ENCODE measurements at regions not wholly inside any gene's neighbourhood (a gene's known extent, or its start where the extent isn't known, plus 50 kb on each side); places are given as distances from the start of the nearest gene placed in this dataset.

DNA sequence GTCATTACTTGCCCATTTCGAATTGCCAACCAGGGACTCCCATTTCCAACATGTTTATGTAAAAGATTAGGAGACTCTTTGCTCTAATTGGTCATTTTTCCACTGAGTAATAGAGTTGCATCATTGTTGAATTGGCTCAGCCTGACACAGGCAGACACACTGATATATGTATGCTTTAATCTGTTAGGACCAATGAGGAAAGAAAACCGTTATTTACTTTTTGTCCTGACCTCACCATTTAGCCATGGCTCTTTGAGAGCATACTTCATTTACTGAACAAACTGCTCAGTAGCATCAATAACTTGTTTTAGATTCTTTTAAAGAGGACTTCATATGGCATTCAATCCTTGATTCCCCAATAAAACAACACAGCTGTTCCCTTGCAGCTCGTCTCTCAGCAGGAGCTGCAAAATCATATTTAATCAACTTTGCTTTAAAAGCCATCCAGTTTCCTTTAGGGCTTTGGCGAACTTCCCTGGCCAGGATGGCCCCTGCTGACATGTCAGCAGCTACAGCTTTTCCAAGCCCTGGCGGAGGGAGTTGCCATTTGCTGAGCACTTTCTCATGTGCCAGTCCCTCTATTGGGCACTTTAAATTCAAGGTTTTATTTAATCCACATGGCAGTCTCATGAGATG lies 251.5 kb upstream of the TNC start:
- DNase-seq, result peak; percentile 74

DNA sequence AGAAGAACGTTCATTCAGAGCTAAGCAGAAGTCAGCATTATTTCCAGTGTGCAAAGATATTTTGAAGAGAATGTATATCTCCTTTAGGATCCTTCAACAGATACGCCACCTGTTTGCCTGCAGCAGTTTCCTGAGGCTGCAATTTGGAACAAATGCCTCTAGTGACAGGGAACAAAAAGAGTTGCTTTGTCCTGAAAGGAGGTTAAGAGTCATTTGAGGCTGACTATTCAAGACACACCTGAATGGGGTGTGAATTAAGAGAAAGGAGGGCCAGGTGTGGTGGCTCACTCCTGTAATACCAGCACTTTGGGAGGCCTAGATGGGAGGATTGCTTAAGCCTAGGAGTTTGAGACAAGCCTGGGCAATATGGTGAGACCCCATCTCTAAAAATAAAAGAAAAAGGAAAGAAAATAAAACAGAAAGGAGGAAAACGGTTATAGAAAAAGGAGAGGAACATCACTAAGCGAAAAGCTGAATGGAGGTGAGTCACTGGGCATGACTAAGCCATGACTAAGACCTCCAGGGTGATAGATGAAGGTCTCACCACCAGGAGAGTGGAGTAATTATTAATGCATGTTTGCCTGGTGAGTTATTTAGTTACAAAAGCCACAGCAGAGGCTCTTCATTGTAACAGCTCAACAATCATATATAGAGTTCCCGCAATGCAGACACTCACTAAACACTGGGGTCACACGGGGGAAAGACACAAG lies 255.2 kb upstream of the TNC start:
- no peak for DNase-seq

DNA sequence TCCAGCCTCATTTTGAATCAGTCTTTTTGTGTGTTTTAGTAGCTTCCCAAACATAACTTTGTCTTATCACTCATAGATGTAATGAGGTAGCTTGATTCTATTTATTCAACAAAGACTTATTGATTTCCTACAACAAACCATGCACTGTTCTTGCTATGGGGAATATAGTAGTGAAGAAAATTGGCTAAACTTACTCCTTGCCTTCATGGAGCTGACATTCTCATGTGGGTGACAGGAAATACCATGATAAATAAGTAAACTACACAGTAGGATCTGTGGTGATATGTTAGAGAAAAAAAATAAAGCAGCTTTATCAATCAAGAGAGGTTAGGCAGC lies 255.7 kb upstream of the TNC start:
- no peak for DNase-seq

DNA sequence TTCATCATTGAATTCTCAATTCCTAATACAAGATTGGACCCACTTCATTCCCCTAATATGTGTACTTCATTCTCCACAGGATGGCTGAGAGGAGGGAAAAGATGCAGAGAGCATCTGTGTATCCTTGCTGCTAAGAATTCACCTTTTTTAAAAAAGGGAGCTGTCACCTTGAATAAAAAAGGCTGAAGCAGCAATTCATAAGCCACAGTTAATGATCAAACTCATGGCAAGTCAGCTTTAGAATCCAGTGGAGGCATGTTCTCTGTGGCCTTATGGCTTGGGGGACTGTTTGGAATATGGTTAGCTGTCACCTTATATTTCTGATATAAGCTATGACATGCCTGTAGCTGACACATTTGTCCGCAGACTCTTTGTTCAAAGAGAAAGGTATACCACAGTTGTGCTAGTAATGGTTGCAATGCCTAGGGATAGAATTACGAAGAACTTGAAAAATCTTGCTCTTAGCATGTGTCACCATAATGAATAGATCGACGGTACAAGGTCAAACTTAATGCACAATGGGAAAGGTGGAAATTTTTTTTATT lies 256.8 kb upstream of the TNC start:
- no peak for DNase-seq

DNA sequence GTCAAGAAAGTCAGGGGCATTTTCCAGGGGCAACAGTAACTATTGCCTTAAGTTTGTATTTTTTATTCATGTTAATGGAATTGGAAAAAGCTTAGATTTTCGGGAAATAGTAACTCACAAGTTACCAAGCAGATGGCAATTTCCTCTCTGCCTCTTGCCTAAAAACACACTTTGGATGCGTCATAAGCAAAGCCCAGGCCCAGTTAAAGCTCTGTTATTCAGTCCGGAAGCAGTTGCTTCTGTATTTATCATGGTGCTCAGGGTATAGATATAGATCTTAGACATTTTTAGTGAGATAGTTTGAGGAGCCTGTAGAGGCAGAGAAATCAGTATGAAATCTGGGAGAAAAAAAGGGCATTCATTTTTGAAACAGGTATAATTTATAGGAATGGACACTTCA lies 260.3 kb upstream of the TNC start:
- DNase-seq, result no peak

DNA sequence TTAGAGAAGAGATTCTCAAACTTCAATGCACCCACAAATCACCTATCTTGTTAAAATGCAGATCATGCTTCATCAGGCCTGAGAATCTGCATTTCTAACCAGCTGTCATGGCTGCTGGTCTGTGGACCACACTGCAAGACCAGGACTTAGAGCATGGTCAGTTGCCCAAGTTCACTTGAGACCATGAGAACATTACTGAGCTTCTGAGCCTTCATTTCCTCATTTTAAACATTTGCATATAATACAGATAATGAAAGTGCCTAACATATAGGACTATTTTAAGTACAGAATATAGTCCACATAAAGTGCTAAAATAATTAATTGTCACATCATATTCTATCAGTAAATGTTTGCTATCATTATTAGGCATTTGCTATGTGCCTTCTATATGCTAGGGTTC lies 260.8 kb upstream of the TNC start:
- no peak for DNase-seq

DNA sequence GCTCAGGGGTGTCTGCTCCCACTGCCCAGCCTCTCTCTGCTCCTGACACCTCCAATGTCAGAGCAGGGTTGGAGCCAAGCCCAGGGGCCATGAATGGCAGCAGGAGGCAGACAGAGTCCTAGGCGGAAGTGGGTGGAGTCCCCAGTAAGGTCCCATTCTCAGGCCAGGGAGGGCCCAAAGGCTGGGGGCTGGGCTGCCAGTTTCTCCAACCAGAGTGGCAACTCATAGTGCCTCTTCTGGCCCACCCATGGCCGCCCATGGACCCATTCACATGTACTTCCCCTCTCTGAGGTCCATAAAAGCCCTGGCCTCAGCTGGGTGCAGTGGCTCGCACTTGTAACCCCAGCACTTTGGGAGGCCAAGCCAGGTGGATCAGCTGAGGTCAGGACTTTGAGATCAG lies 261.8 kb upstream of the TNC start:
- DNase-seq, result no peak

DNA sequence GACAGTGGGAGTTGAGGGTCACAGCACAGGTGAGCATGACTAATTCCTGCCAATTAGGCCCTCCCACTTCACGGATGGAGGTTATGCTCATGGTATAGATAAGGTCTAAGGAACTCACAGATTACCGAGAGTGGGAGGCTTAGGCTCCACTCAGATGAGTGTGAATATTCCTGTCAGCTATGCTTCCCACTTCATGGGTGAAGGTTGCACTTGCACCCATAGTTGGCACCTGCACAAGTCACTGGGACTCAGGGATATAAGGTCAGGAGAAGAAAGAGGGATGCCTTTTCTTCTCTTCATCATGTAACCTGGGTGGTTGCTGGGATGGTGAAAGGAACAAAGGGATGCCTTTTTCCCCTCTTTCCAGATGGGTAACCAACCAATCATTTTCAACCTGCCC lies 264.9 kb upstream of the TNC start:
- DNase-seq, result no peak

DNA sequence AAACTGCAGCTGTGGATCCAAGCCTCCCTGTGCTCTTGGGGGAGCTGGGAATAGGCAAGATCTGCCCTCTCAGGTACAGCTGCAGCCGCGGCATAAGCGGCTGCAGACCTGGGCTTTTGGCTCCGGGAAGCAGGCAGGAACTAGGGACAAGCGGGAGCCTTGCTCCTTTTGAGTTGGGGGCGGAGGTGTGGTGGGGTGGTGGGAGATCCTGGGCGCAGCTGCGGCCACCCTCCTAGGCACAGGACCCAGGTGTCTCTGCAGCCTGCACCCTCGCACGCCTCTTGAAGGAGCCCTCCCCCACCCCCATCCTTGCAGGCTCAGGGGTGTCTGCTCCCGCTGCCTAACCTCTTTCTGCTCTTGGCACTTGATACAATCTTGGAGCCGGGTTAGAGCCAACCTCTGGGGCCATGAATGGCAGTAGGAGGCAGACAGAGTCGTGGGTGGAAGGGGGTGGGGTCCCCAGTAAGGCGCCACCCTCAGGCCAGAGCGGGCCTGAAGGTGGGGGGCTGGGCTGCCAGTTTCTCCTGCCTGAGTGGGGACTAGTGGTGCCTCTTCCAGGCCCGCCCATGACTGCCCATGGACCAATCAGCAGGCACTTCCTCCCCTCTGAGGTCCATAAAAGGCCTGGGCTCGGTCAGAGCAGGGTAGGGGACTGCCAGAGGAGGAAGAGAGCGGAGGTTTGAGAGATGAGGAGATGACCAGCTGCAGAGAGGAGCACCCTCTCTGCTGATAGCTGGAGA lies 267.6 kb upstream of the TNC start:
- DNase-seq, result no peak

DNA sequence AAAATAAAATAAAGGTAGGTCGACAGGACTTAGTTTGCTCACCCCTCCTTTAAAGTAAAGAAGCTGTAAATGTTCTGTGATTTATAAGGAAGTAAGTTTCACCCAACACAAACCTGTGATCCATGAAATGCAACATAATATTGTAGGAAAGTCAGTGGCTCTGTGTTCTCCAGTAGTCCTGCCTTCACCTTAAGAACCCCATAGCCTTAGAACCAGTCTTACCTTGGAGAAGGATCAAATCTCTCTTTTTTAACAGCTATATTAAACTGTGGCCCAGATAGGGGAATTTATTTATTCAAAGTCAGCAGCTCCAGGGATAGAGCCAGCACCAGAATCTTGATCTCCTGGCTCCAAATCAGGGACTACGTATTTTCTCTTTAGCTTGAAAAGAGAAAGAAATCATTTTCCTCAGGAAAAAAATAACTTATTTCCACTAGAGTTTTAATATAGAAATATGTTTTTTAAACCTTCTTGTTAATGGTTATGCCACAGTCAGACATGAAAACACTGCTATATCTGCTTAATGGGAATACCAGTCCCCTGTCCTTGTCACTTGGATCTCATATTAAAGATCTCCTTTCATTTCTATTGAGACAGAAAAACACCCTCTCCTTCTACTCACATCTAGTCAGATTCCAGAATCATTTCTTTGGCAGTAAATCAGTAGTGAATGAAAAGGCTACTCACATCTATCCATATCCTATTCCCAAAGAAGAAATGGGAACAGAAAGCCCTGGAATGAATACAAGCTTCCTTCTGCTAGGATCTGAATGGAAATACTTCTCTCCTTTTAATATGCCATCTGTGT lies 269.2 kb upstream of the TNC start:
- DNase-seq, result no peak

DNA sequence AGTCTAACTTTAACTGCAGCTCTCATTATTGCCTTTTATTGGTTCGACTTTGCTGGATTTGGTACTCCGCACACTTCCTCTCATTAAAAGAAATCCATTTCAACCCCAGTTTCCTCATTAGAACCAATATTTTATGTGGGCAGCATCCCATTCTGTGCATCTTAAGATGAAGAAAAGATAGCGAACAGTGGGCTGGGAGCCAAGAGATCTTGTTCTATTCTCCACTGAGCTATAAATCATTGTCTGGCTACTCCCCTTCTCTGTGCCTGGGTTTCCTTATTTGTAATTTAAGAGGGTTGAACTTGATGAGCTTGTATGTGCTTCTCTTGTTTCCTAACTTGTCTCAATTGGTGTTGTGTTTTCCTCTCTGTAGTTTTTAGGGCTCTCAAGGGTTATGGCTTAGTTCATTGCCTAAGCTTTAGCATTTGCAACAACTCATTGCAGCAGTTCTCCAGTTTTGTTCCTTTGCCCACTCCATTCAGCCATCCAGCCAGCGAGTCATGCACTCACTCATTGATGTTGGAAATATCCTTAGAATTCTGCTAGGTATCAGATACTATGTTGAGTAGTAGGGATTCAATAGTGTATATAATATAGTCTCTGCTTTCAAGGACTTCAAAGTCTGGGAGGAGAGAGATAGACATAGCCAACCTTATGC lies 273.3 kb upstream of the TNC start:
- no peak for DNase-seq

DNA sequence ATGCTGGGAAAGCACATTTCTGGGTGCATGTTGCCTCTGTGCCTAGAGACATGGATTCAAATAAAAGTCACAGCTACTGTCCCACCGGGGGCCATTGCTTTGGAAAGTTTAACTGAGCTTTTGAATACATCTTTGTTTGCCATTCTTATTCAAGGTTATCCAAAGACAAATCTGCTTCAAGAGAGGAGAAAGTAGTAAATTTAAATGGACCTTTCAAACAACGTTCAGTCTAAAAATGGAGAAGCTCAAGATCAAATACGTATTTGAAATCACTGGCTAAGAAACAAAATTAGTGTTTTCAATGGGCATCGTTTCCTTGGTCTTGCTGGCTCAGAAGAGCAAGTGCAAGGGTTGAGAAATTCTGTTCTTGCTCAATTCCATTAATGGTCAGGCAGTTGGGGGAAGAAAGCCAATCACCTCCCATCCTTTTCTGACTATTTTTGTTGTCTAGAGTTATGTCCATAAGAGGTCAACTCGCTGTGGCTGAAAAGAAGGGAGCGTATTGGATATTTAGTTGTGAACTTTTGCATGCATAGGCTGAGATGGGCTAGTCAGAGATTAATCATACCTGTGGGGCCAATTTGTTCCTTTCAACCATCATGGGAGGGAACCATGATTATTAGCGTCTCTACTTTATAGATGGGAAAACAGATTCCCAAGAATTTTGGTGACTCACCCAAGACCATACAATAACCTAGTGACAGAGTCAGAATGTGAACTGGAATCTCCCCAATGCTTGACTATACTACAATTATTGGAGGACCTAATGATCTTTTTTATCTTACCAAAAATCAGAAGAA lies 276.2 kb upstream of the TNC start:
- DNase-seq, result no peak

DNA sequence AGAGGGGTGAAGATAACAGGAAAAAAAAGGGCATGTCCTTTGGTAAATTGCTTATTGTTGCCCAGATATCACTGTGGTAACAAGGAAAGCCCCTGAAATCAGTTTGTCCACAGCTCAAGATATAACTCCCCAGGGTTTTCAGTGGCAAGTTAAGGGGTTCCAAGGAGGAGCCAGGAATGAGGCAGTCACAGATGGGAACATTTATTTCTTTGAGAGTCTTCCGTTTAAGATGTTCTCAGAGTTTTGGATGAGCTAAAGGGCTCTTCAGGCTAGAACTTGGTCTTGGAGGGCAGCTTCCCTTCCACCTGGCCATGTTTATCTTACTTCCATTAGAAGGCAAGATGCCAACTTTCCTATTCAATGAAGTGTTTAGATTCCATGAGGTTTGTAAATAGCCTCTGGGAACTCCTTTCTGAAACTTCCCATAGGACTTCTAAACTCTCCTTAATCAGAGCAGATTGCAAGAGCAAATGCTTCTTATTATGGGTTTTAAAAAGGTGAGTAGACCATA lies 277.6 kb upstream of the TNC start:
- DNase-seq, result no peak

DNA sequence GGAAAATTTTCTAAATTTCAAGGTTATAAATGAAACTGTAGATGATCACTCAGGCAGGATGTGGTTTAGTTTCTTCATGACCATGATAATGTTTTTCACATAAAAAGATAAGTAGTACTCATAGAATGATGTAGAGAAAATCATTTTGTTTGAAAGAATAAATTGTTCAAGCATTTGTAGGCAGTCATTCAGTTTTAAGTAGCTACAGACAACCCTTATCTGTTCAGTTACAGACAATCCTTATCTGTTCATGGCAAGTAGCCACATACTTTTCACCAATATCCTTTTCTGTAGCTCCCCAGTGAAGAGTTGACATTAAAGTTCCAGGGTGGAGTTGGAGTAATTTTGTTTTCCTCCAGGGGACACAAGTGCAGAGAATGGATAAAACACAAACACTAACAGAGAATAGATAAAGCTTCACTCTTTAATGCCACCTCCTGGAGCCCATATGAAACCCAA lies 278.1 kb upstream of the TNC start:
- no peak for DNase-seq

DNA sequence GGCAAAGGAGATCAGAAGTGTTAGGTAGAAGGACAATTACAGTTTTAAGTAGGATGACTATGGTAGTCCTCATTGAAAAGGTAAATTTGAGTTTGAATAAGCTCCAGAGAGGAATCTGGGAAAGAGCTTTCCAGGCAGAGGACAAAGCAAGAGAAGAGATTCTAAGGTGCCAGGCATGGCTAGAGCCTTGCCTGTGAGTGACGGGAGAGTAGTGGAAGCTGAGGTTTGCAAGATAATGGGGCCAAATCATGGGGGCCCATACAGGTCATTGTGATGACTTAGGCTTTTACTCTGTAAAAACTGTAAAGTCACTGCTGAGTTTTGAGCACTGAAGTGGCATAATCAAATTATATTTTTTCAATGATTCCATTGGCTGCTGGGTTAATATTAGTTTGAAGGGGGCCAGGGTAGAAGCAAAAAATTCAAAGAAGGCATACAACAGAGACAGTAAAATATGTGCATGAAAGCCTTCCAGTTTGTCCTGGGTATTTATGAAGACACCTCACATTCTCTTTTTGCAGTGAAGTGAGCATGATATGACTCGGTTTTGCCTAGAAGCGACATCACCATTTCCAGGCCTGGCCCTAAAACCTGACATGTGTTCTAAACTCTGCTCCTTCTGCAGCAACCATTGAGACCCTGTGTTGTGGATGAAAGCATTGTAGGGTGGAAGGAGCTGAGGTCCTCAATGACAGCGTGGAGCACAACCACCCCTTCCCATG lies 279.8 kb upstream of the TNC start:
- DNase-seq, result no peak

DNA sequence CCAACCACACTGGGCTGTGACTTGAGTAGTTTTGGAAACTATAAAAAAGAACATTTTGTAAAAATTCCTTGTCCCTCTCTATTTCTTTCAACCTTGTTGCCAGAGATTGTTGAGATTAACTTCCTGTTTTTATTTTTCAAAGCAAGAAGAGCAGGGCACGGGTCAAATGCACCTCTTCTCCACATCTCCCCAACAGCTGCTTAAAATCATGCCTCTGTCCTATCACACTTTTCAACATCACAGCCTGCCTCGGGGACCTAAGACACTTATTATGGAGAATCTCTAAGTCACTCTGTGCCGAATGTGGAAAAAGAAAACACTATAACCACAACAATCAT lies 280.3 kb upstream of the TNC start:
- no peak for DNase-seq

DNA sequence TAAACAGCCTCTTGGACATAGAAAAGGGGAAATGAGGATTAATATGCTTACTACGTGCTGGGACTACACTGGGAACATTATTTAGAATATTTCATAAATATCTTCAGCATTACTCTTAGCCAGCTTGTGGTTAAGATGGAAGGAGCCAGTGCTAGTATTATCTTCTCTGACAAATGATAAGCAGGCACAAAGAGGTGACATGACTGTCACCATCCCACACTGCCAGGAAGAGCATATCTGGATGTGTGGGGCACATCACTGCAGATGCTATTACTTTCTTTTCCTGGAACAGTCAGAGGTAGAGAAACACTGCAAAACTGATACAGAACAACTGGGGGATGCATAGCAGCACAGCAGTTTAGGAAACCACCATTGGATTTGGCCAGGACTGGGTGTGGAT lies 281.0 kb upstream of the TNC start:
- no peak for DNase-seq

DNA sequence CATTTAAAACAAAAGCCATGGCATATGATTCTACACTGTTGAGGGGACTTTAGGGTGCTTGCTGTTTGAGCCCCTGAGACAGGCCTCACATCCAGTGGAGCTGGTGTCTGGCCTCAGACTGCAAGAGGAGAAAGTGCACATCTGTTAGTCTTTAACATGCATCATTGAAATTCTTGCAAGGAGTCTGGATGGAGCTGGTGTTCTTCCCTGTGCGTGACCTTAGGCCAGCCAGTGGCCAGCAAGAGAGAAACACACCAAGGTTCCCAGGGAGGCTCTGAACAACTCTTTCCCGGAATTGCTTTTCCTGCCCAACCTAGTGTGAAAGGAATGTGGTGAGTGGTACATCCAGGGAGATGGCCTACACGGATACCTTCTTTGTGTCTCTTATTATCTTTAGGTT lies 282.8 kb upstream of the TNC start:
- DNase-seq, result no peak

DNA sequence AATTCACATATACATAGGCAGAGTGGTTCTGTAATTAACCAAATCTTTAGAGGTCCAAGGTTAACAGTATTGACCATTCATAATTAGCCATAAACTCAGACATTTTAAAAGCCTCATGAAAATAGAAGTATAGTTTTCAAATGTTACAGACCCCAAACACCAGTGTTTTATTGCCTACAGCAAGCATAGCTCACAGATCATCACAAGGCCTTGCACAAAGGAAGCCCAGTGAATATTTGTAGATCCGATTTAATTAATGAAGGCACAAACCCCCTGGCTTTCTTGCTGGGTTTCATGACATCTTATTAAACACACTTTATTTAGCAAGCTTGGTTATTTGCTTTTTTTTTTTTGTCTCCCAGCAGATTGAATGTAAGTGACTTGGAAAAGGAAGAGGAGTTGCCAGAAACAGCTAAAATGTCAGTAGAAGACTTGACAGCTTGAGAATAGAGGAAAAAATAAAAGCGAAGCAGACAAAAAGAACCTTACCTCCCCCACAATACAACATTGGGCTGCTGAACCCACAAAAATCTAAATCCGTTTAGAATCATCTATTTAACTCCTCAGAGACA lies 283.9 kb upstream of the TNC start:
- DNase-seq, result no peak

DNA sequence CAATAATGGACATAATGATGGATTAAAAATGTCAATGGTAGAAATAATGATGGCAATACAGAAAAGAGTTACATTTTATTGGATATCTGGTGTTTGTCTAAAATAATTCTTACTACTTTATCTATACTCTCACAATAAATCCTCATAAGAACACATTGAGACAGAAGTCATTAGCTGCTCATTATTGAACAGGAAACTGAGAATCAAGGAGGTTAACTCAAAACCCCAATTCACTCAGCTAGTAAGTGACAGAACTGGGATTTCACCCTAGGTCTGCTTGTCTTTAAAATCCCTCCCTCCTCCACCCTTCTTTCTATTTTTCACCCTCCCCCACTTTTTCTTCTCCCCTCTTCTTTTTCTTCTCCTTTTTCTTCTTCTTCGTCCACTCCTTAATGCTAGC lies 285.8 kb upstream of the TNC start:
- no peak for DNase-seq

DNA sequence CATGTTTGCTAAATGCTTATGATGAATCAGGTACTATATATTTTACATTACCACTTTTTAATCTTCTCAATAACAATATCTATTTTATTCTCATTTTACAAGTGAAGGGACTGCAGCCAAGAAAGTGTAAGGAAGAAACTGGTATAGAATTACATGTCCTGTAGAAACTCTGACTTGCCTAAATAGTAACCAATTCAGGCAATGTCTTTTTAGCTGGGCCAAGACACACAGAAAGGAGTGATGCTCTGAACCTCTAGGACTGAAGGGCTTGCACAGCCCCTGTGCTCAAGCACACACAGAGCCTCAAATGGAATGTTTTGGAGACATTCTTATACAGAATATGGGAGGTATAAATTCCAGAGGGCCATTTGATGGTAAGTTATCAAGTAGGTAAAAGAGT lies 286.4 kb upstream of the TNC start:
- DNase-seq, result no peak
